MV-4-11 (cell line): ENCODE measurements at regions not wholly inside any gene's neighbourhood (a gene's known extent, or its start where the extent isn't known, plus 50 kb on each side); places are given as distances from the start of the nearest gene placed in this dataset.
A peak's percentile ranks its signal among the peaks of the same experiment; 100 is the strongest.
"Not testable (repeated sequence)": the region's sequence is repeated elsewhere in the genome, so short reads cannot be mapped to it uniquely, and the experiment has no call there.

Experiments used
- DNase-seq: peaks from one replicate; lab custom pipeline; 2025; lab: John Stamatoyannopoulos, UW

GRCh38 chr9:89937051-89937450 is 332.2 kb downstream of the GADD45G start:
- DNase-seq = no peak

GRCh38 chr9:89939181-89939580 is 334.4 kb downstream of the GADD45G start:
- DNase-seq = no peak

GRCh38 chr9:89939626-89940292 is 334.9 kb downstream of the GADD45G start:
- DNase-seq = no peak

GRCh38 chr9:89940625-89941024 is 335.8 kb downstream of the GADD45G start:
- no peak for DNase-seq

GRCh38 chr9:89941875-89942274 is 337.1 kb downstream of the GADD45G start:
- peak; percentile 4 for DNase-seq

GRCh38 chr9:89942643-89943042 is 337.8 kb downstream of the GADD45G start:
- no peak for DNase-seq

GRCh38 chr9:89943309-89943708 is 338.5 kb downstream of the GADD45G start:
- no peak for DNase-seq

GRCh38 chr9:89943728-89944127 is 338.9 kb downstream of the GADD45G start:
- no peak for DNase-seq

- DNase-seq = no peak
Observed at GRCh38 chr9:89945133-89945532, 340.3 kb downstream of the GADD45G start.

- no peak for DNase-seq
Observed at GRCh38 chr9:89946741-89947140, 341.9 kb downstream of the GADD45G start.

- no peak for DNase-seq
Observed at GRCh38 chr9:89949111-89949510, 344.3 kb downstream of the GADD45G start.

GRCh38 chr9:89951675-89952074 is 346.9 kb downstream of the GADD45G start:
- DNase-seq = no peak

GRCh38 chr9:89952401-89952800 is 347.6 kb downstream of the GADD45G start:
- DNase-seq = no peak

GRCh38 chr9:89953263-89953662 is 348.5 kb downstream of the GADD45G start:
- not testable (repeated sequence) for DNase-seq

GRCh38 chr9:89953824-89954615 is 349.2 kb downstream of the GADD45G start:
- no peak for DNase-seq

GRCh38 chr9:89955144-89955543 is 350.3 kb downstream of the GADD45G start:
- peak; percentile 3 for DNase-seq

- DNase-seq = no peak
Observed at GRCh38 chr9:89955626-89956025, 350.8 kb downstream of the GADD45G start.

- no peak for DNase-seq
Observed at GRCh38 chr9:89956331-89956730, 351.5 kb downstream of the GADD45G start.

GRCh38 chr9:89956907-89957306 is 352.1 kb downstream of the GADD45G start:
- DNase-seq = no peak

GRCh38 chr9:89958086-89958485 is 353.3 kb downstream of the GADD45G start:
- no peak for DNase-seq

GRCh38 chr9:89961616-89962341 is 357.0 kb downstream of the GADD45G start:
- DNase-seq = peak; percentile 64

- DNase-seq = no peak
Observed at GRCh38 chr9:89963280-89963679, 358.5 kb downstream of the GADD45G start.

GRCh38 chr9:89967527-89967926 is 362.7 kb downstream of the GADD45G start:
- no peak for DNase-seq
